Activated CD4-positive, alpha-beta memory T cell treated with anti-CD3 and anti-CD28 coated beads, Interleukin-2, amount 10 ng/mL, durations not matched to agents 7 days and 5 days (primary cell): ENCODE measurements at regions not wholly inside any gene's neighbourhood (a gene's known extent, or its start where the extent isn't known, plus 50 kb on each side); places are given as distances from the start of the nearest gene placed in this dataset.
"Not testable (repeated sequence)": the region's sequence is repeated elsewhere in the genome, so short reads cannot be mapped to it uniquely, and the experiment has no call there.

Experiments
- CTCF ChIA-PET: fragments of 350-600 bp; sonication (Branson Sonifier 250); formaldehyde crosslinking; loops from one replicate; lab custom pipeline; 2021; ENCODE audit warnings: antibody characterized with exemption, inconsistent platforms; lab: Charles Lee
- POLR2A ChIA-PET: fragments of 350-600 bp; sonication (Branson Sonifier 250); formaldehyde crosslinking; loops from one replicate; lab custom pipeline; 2021; ENCODE audit warnings: antibody characterized with exemption; lab: Charles Lee
- DNase-seq: peaks from one replicate; pipeline ENCODE4 v3.0.0-alpha.2; 2020
- H3K27ac Mint-ChIP-seq: one replicate; pipeline ENCODE4 v1.8.0; 2021; ENCODE audit warnings: mild to moderate bottlenecking, mixed read lengths
- H3K27me3 Mint-ChIP-seq: one replicate; pipeline ENCODE4 v1.8.0; 2021; ENCODE audit warnings: mixed read lengths
- H3K36me3 Mint-ChIP-seq: one replicate; pipeline ENCODE4 v1.8.0; 2021; ENCODE audit warnings: low read depth, mixed read lengths
- H3K4me1 Mint-ChIP-seq: one replicate; pipeline ENCODE4 v1.8.0; 2021; ENCODE audit warnings: mixed read lengths
- H3K4me3 Mint-ChIP-seq: one replicate; pipeline ENCODE4 v1.8.0; 2021; ENCODE audit warnings: mild to moderate bottlenecking, mixed read lengths
- H3K9me3 Mint-ChIP-seq: one replicate; pipeline ENCODE4 v1.8.0; 2021; ENCODE audit warnings: mixed read lengths

DNA sequence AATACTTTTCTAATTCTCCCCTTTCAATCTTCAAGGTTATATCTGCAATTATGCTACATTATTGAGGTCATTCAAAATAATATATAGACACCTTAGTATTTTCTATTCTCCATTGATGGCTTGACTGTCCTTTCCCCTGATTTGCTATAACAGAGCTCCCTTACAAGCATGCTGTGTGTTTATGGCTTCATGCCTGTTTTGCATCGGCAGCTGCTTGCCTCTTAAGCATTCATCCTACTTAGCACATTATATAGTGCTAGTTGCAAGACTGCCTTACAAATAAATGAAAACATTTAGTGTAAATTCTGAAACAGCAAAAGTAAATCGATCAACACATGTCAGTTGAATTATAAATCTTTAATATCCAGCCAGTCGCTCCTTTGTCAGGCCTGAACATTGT, 476.2 kb upstream of the POU3F2 start:
- POLR2A ChIA-PET, result no interaction called here
- Mint-ChIP-seq H3K4me3 (no peak overlapping the region), H3K27me3 (no peaks in the 10 kb centered on the region)

DNA sequence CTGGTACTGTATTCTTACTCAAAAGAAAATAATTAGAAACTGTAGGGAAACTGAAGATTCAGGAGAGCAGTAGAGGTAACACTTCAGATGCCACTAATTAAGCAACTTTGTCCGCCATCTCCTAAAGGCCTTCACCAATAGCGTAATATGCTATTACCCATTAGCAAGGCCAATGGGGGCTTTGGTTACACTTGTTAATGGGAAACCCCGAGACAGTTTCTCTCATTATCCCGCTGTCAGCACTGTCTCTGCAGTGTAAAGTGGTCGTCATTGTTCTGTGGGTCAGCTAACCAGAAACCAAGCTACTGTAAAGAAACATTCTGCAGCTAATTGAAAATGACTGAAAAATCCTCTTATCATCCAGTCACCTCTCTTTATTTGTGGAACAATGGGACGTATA, 468.0 kb upstream of the POU3F2 start:
- no peaks in the 10 kb centered on the region for H3K4me1 Mint-ChIP-seq
- ChIA-PET CTCF (no interaction called here), POLR2A (no interaction called here)
- no peaks in the 10 kb centered on the region for H3K27me3 Mint-ChIP-seq
- H3K4me3 Mint-ChIP-seq, result no peak overlapping the region
- no peaks in the 10 kb centered on the region for H3K36me3 Mint-ChIP-seq
- no peaks in the 10 kb centered on the region for H3K9me3 Mint-ChIP-seq
- no peak overlapping the region for H3K27ac Mint-ChIP-seq
- DNase-seq, result no peak

More for the DNA sequence above, 476.2 kb upstream of the POU3F2 start:
- DNase-seq, result no peak
- H3K36me3 Mint-ChIP-seq, result no peaks in the 10 kb centered on the region
- no peaks in the 10 kb centered on the region for H3K9me3 Mint-ChIP-seq
- no peaks in the 10 kb centered on the region for H3K4me1 Mint-ChIP-seq
- CTCF ChIA-PET, result no interaction called here
- no peak overlapping the region for H3K27ac Mint-ChIP-seq

DNA sequence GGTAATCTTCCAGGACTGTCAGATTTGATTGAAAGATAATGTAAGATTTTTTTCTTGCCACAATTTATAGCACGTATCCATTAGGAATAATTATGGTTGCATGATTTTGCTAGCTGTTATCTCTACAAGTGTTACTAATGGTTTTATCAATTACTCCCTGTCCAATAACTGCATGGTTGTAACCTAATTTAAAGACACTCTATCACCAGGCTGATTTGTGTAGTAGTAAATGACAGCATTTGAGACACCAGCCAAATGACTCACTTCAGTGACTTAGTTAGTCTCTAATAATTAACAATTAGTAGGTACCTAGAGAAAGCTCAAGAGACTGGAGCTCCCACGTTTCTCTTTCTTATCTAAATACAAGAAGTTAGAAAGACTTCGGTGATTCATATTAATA, 453.8 kb upstream of the POU3F2 start:
- no peak overlapping the region for H3K27ac Mint-ChIP-seq
- H3K27me3 Mint-ChIP-seq, result no peaks in the 10 kb centered on the region
- H3K4me3 Mint-ChIP-seq, result no peak overlapping the region
- ChIA-PET CTCF (no interaction called here), POLR2A (no interaction called here)
- peaks cover 2% of the 10 kb centered on the region for H3K9me3 Mint-ChIP-seq
- no peaks in the 10 kb centered on the region for H3K36me3 Mint-ChIP-seq
- DNase-seq, result no peak
- no peaks in the 10 kb centered on the region for H3K4me1 Mint-ChIP-seq

DNA sequence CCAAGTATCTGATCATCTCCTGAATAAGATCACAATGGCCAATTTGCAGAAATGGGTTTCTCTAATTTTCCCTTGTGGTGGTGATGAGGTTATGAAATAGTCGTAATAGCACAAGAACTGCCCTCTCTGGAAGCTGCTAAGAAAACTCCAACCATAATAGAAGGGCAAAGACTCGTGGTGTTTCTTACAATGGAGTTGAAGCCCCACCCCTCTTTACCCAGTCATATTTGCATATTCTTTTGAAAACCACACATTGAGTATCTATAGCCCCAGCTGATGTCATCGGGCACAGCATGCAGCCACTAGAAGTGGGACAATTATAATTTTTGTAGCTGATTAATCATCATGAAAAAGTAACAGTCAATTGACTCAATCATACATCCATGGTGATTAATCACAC, 452.1 kb upstream of the POU3F2 start:
- Mint-ChIP-seq H3K4me1 (no peaks in the 10 kb centered on the region), H3K4me3 (no peak overlapping the region), H3K27ac (no peak overlapping the region), H3K27me3 (no peaks in the 10 kb centered on the region), H3K36me3 (no peaks in the 10 kb centered on the region), H3K9me3 (peaks cover 2% of the 10 kb centered on the region)
- no peak for DNase-seq
- POLR2A ChIA-PET, result no interaction called here
- CTCF ChIA-PET, result no interaction called here

DNA sequence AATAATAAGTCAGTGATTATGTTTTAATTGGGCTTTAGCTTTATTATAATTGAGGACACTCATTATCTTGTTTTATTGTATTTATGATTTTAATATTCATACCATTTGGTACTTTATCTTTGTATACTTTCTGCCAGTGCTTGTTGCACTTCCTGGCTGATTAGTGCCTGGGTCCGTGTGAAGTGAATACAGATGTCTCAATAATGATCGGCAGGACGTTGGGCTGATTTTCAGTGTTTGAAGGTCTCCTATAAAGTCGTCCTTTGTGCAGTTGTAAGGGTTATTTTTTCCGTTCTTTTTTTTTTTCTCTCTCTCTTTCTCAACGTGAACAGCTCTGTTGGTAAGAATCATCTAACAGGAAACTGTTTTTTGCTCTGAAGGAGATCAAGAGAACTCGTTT, 450.0 kb upstream of the POU3F2 start:
- no peak overlapping the region for H3K4me3 Mint-ChIP-seq
- no peak overlapping the region for H3K27ac Mint-ChIP-seq
- ChIA-PET POLR2A (no interaction called here), CTCF (no interaction called here)
- no peak for DNase-seq
- no peaks in the 10 kb centered on the region for H3K4me1 Mint-ChIP-seq
- H3K9me3 Mint-ChIP-seq, result no peaks in the 10 kb centered on the region
- no peaks in the 10 kb centered on the region for H3K36me3 Mint-ChIP-seq
- no peaks in the 10 kb centered on the region for H3K27me3 Mint-ChIP-seq

DNA sequence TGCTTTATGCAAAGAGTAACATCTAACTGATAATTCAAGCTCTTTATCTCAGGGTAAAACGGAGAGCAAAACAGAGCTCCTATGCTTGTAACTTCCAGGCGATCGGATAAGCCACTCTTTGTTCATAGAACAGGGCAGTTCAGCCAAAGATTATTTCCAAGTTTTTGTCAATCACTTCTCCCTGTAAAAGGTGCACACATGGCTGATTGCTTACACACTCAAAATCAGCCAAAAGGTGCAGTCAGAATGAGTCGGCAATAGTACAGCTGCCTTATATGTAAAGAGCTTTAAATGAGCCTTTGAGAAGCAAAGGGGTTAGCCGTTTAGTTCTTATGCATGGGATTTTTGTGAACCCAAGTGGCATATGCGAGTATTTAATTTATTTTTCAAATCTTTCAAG, 449.6 kb upstream of the POU3F2 start:
- H3K27ac Mint-ChIP-seq, result no peak overlapping the region
- POLR2A ChIA-PET, result no interaction called here
- H3K36me3 Mint-ChIP-seq, result no peaks in the 10 kb centered on the region
- CTCF ChIA-PET, result no interaction called here
- no peaks in the 10 kb centered on the region for H3K27me3 Mint-ChIP-seq
- H3K4me3 Mint-ChIP-seq, result no peak overlapping the region
- peaks cover under 1% of the 10 kb centered on the region for H3K9me3 Mint-ChIP-seq
- H3K4me1 Mint-ChIP-seq, result no peaks in the 10 kb centered on the region
- no peak for DNase-seq

DNA sequence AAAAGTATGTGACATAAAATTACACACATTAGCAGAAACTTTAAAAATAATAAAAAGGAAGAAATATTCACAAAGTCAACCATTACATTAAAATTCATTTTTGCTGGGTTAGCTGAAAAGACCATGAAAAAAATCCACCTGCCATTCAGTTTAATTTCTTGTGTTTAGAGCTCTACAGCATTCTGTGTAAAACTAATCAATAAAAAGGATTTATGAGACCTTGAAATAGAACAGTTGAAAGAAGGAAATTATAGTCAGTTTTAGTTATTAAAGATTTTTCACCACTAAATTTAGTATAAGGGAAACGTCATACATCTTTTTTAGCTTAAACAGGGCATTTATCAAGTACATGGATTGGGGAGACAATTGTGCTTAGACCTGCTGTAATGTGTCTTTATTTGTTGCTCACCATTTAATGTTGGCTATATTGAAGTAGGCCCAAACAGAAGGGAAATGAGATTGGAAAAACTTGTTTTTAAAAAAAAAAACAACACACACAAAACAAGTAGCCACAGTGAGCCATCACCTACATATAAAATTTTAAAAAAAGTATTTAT, 438.7 kb upstream of the POU3F2 start:
- Mint-ChIP-seq H3K36me3 (no peaks in the 10 kb centered on the region), H3K27me3 (no peaks in the 10 kb centered on the region), H3K9me3 (no peaks in the 10 kb centered on the region), H3K27ac (no peak overlapping the region), H3K4me3 (no peak overlapping the region), H3K4me1 (no peaks in the 10 kb centered on the region)
- ChIA-PET POLR2A (no interaction called here), CTCF (no interaction called here)
- DNase-seq, result no peak

DNA sequence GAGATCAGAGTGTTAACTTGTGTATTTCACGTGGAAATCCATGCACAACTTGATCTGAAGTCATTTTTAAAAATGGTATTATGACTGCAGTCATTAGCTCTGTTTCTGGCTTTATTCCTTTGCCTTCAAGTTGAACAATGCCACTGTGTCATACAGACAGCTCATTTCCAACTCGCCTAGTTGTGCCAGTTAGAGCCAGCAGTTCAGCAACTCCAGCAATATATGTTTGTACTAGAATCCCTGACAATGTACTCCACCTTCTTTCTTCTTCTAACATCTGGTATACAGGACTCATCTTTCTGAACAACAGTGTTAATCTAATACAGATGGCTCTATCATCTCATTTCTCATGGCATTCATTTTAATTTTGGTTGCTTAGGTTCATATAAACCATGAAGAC, 418.3 kb upstream of the POU3F2 start:
- Mint-ChIP-seq H3K9me3 (peaks cover 9% of the 10 kb centered on the region), H3K27ac (no peak overlapping the region), H3K36me3 (no peaks in the 10 kb centered on the region), H3K4me3 (no peak overlapping the region), H3K27me3 (no peaks in the 10 kb centered on the region), H3K4me1 (no peaks in the 10 kb centered on the region)
- ChIA-PET POLR2A (no interaction called here), CTCF (no interaction called here)
- no peak for DNase-seq

DNA sequence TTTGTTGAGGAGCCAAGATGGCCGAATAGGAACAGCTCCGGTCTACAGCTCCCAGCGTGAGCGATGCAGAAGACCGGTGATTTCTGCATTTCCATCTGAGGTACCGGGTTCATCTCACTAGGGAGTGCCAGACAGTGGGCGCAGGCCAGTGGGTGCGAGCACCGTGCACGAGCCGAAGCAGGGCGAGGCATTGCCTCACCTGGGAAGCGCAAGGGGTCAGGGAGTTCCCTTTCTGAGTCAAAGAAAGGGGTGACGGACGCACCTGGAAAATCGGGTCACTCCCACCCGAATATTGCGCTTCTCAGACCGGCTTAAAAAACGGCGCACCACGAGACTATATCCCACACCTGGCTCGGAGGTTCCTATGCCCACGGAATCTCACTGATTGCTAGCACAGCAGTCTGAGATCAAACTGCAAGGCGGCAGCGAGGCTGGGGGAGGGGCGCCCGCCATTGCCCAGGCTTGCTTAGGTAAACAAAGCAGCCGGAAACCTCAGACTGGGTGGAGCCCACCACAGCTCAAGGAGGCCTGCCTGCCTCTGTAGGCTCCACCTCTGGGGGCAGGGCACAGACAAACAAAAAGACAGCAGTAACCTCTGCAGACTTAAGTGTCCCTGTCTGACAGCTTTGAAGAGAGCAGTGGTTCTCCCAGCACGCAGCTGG, 417.7 kb upstream of the POU3F2 start:
- peak; percentile 37 for DNase-seq
- H3K9me3 Mint-ChIP-seq, H3K4me3 Mint-ChIP-seq, CTCF ChIA-PET, H3K27me3 Mint-ChIP-seq, H3K27ac Mint-ChIP-seq, H3K36me3 Mint-ChIP-seq, POLR2A ChIA-PET, H3K4me1 Mint-ChIP-seq: not testable (repeated sequence)

DNA sequence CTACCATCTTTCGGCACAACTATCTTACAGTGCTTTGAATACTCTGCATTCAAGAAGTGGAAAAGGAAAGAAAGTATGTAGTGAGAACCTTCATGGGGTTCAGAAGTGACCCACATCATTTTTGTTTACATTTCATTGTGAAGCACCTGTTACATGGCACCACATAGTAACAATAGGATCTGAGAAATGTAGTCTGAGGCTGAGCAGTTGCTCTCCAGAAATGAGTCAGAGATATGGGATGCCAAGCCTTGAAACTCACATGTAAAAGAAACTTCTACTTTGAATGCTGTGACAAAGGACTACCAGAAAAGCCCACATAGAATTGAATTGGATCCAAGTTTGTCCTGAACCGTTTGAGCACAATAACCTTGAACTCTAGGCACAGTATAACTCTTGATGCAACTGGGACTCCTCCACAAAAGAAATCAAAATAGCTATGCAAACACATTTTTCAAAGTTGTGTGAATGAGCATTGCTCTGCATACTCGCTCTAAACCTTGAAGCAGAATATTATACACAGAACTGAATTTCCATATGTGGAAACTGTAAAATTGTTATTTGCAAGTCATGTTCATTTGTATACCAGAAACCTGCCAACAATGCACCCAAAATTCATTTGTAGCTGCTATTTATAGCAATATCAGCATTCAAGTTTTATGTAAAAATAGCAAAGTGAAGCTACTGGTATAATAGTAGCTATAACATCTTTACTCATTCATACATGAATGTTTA, 400.9 kb upstream of the POU3F2 start:
- no peak overlapping the region for H3K4me3 Mint-ChIP-seq
- H3K27me3 Mint-ChIP-seq, result no peaks in the 10 kb centered on the region
- ChIA-PET POLR2A (no interaction called here), CTCF (no interaction called here)
- H3K4me1 Mint-ChIP-seq, result no peaks in the 10 kb centered on the region
- H3K36me3 Mint-ChIP-seq, result no peaks in the 10 kb centered on the region
- H3K9me3 Mint-ChIP-seq, result no peaks in the 10 kb centered on the region
- no peak for DNase-seq
- H3K27ac Mint-ChIP-seq, result no peak overlapping the region

DNA sequence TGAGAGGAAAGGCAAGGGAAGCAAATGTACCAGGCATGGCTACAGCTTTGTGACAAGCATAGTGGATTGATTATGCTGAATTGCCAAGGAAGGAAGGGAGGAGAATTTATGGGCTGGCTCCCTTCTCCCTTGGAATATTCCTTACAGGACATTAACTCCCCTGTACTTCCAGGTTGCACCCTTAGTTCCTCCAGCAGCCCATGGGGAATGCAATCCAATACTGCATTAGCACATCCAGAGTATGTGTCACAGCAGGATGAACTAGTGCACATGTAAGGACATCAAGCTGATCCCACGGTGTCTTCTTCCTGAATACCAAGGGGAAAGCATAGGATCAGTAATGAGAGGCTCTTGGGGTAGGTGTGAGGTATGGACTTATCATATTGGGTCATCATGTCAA, 390.7 kb upstream of the POU3F2 start:
- POLR2A ChIA-PET, result no interaction called here
- Mint-ChIP-seq H3K4me1 (no peaks in the 10 kb centered on the region), H3K4me3 (no peak overlapping the region), H3K27me3 (no peaks in the 10 kb centered on the region), H3K9me3 (no peaks in the 10 kb centered on the region), H3K27ac (no peak overlapping the region), H3K36me3 (no peaks in the 10 kb centered on the region)
- CTCF ChIA-PET, result no interaction called here
- no peak for DNase-seq

DNA sequence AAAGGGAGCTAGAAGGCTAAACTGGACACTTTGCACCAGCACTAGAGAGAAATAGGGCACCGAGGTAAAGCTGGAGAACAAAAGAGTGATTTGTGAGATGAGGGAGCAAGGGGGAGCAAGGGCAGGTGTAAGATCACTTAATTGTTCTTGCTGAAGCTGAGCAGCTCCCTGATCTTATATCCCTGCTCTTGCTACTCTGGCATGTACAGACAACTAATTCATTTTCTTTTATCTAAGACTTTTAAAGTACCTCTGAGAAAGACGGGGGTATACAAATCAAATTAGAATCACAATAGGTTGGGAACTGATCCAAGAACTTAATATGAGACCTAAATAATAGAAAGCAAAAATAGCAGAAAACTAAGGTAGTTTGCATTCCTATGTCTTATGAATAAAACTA, 381.7 kb upstream of the POU3F2 start:
- CTCF ChIA-PET, result no interaction called here
- Mint-ChIP-seq H3K27ac (no peak overlapping the region), H3K4me3 (no peak overlapping the region), H3K4me1 (no peaks in the 10 kb centered on the region), H3K9me3 (no peaks in the 10 kb centered on the region), H3K27me3 (no peaks in the 10 kb centered on the region), H3K36me3 (no peaks in the 10 kb centered on the region)
- POLR2A ChIA-PET, result no interaction called here
- no peak for DNase-seq

DNA sequence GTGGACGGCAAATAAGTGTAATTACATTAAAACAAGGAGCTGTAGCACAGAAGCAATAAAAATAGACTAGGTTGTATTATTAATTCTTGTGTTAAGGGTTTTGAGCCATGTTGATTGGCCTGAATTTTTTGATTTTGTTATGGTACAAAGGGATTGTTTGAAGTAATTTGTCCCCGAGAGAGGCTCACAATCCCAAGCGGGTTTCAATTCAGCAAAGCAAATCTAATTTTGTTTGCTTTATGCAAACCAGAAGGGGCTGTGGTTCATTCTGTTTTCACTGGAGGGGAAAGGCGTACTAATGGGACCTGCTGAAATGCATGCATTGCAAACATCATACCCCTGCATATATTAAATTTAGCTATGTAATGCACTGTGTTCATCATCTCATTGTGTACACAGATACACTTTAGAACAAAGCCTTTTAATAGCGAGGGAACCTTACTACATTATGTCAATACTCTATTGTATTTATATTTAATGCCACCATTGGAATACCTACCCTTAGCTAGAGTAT, 379.5 kb upstream of the POU3F2 start:
- H3K4me3 Mint-ChIP-seq, result no peak overlapping the region
- H3K27me3 Mint-ChIP-seq, result no peaks in the 10 kb centered on the region
- POLR2A ChIA-PET, result no interaction called here
- no peaks in the 10 kb centered on the region for H3K4me1 Mint-ChIP-seq
- no peak overlapping the region for H3K27ac Mint-ChIP-seq
- H3K9me3 Mint-ChIP-seq, result no peaks in the 10 kb centered on the region
- CTCF ChIA-PET, result no interaction called here
- H3K36me3 Mint-ChIP-seq, result no peaks in the 10 kb centered on the region
- DNase-seq, result no peak

DNA sequence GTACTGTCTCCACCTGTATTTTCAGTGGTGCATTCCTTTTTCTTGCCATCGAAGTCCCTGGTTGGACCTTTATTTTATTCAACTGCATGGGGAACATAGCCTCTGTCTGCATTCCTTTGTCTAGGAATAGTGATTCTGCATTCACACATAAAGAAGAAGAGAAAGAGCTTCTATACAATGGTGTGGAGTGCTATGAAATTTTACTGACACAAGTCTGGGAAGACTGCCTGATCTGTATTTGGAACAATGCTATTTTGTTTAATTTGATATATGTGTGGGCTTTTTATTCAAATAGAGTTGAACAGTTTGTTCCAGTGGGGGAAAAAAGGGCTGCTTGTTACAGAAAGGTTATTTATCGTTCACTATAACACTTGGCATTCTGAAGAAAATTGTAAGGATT, 375.7 kb upstream of the POU3F2 start:
- DNase-seq, result no peak
- Mint-ChIP-seq H3K36me3 (no peaks in the 10 kb centered on the region), H3K27ac (no peak overlapping the region), H3K27me3 (no peaks in the 10 kb centered on the region), H3K4me3 (no peak overlapping the region), H3K4me1 (no peaks in the 10 kb centered on the region), H3K9me3 (no peaks in the 10 kb centered on the region)
- ChIA-PET CTCF (no interaction called here), POLR2A (no interaction called here)
